K562 (cell line): ENCODE measurements at regions not wholly inside any gene's neighbourhood (a gene's known extent, or its start where the extent isn't known, plus 50 kb on each side); places are given as distances from the start of the nearest gene placed in this dataset.
A peak's percentile ranks its signal among the peaks of the same experiment; 100 is the strongest.

Experiments
- ATAC-seq: fragments of 200-7000 bp; cut with Tn5 transposase; 3 replicates; pipeline ENCODE4 v1.9.1; 2020; ENCODE audit warnings: moderate library complexity
- BruUV-seq: library from RNA; stranded (reverse); fragments of 400-500 nt; replicated peaks from 2 replicates; lab custom pipeline; 2021; lab: Mats Ljungman, UMichigan
- CTCF ChIA-PET: fragments of 300-600 bp; formaldehyde crosslinking; extraction: SDS; loops from one replicate; lab custom pipeline; 2021; ENCODE audit warnings: low intra/inter-chr PET ratio; lab: Yijun Ruan, JAX
- POLR2A ChIA-PET: fragments of 300-600, 350-650 bp; sonication (Branson Sonifier 250); formaldehyde crosslinking; extraction: SDS; loops from one replicate; lab custom pipeline; 2021; ENCODE audit warnings: antibody characterized with exemption, inconsistent platforms; lab: Yijun Ruan, JAX
- DNase-seq, 4 experiments: peaks; one replicate each; pipeline versions ENCODE4 v3.0.0 to v3.0.0-alpha.2; 2011 to 2018; ENCODE audit warnings: low spot score in 3 of 4, mixed read lengths in 3 of 4; ENCODE audit errors: extremely low read depth in 1 of 4
- FAIRE-seq: peaks from 2 replicates; lab custom pipeline; 2011; peaks lifted over from hg19 to GRCh38; lab: Jason Lieb, UNC
- H2AFZ ChIP-seq: 2 replicates; pipeline ENCODE4 v1.6.0; 2011; ENCODE audit warnings: low read depth, low read length, control low read depth, inconsistent platforms
- H3K27ac ChIP-seq: fragments of 200-600 bp; 3 replicates; pipeline ENCODE4 v1.8.0; 2011; ENCODE audit warnings: low read depth, mild to moderate bottlenecking, control low read depth, inconsistent platforms, low read length, moderate library complexity, mixed read lengths; ENCODE audit errors: extremely low read depth
- H3K27me3 ChIP-seq, 2 experiments: fragments of 300-600 bp in 1 of 2; 2 replicates in 1 of 2; 3 replicates in 1 of 2; pipeline versions ENCODE4 v1.6.0 to v1.8.0; 2011; ENCODE audit warnings: inconsistent platforms in 2 of 2, low read length in 2 of 2, mild to moderate bottlenecking in 1 of 2, mixed read lengths in 1 of 2, moderate library complexity in 1 of 2; ENCODE audit not compliant: control insufficient read depth in 2 of 2, insufficient read depth in 2 of 2
- H3K36me3 ChIP-seq: fragments of 300-600 bp; 3 replicates; pipeline ENCODE4 v1.8.0; 2011; ENCODE audit warnings: mild to moderate bottlenecking, low read length, inconsistent platforms; ENCODE audit not compliant: control insufficient read depth, insufficient read depth
- H3K4me1 ChIP-seq, 2 experiments: fragments of 200-600 bp in 1 of 2; replicated peaks in 1 of 2; 2 replicates in 1 of 2; 3 replicates in 1 of 2; pipeline versions ENCODE4 v1.5.1 to v1.8.0; 2011; ENCODE audit warnings: inconsistent platforms in 2 of 2, low read length in 2 of 2, mild to moderate bottlenecking in 1 of 2, mixed read lengths in 1 of 2, moderate library complexity in 1 of 2; ENCODE audit not compliant: control insufficient read depth in 2 of 2, insufficient read depth in 2 of 2
- H3K4me2 ChIP-seq: 2 replicates; pipeline ENCODE4 v1.6.1; 2011; ENCODE audit warnings: low read length, control low read depth, inconsistent platforms, mixed read lengths; ENCODE audit not compliant: insufficient read depth
- H3K4me3 ChIP-seq: fragments of 200-600 bp; sonication (generic), shearing (Covaris generic); 2 replicates; pipeline ENCODE4 v1.5.1; 2016; ENCODE audit warnings: control low read depth, inconsistent platforms
- H3K79me2 ChIP-seq: fragments of 200-600 bp; 3 replicates; pipeline ENCODE4 v1.8.0; 2011; ENCODE audit warnings: low read length, inconsistent platforms; ENCODE audit not compliant: control insufficient read depth, insufficient read depth
- H3K9ac ChIP-seq, 2 experiments: 2 replicates each; pipeline versions ENCODE4 v1.6.0 to v1.6.1; 2011; ENCODE audit warnings: low read depth in 2 of 2, low read length in 2 of 2, control low read depth in 1 of 2, inconsistent platforms in 1 of 2, mild to moderate bottlenecking in 1 of 2, mixed read lengths in 1 of 2; ENCODE audit not compliant: insufficient read depth in 1 of 2
- H3K9me1 ChIP-seq: one replicate; pipeline ENCODE4 v1.6.0; 2011; ENCODE audit warnings: inconsistent platforms, mild to moderate bottlenecking, low read length, moderate library complexity; ENCODE audit not compliant: control insufficient read depth, insufficient read depth
- H3K9me3 ChIP-seq: replicated peaks from 2 replicates; pipeline ENCODE4 v1.5.1; 2011; ENCODE audit warnings: low read depth, low read length, inconsistent platforms; ENCODE audit not compliant: control insufficient read depth, insufficient read depth
- H4K20me1 ChIP-seq: replicated peaks from 2 replicates; pipeline ENCODE4 v1.6.1; 2011; ENCODE audit warnings: low read length, inconsistent platforms, mixed read lengths; ENCODE audit not compliant: control insufficient read depth, insufficient read depth
- ASH1L ChIP-seq: fragments of 450-650 bp; IDR thresholded peaks from 2 replicates; pipeline ENCODE4 v1.6.1; 2018; ENCODE audit warnings: borderline replicate concordance, mild to moderate bottlenecking, low read depth; ENCODE audit not compliant: partially characterized antibody
- CHD2 ChIP-seq: IDR thresholded peaks from 2 replicates; pipeline ENCODE4 v1.6.1; 2011; ENCODE audit warnings: low read depth, low read length
- COPS2 ChIP-seq: fragments of 450-650 bp; conservative IDR thresholded peaks from 2 replicates; pipeline ENCODE4 v1.6.1; 2016; ENCODE audit warnings: mild to moderate bottlenecking, moderate library complexity
- MAFG ChIP-seq: fragments of 450-650 bp; conservative IDR thresholded peaks from 2 replicates; pipeline ENCODE4 v1.6.1; 2016; ENCODE audit warnings: missing genetic modification characterization, missing compliant biosample characterization
- ZBTB34 ChIP-seq: fragments of 250-450 bp; sonication (Bioruptor Pico); IDR thresholded peaks from 2 replicates; pipeline ENCODE4 v1.8.0; 2021; ENCODE audit warnings: mild to moderate bottlenecking, moderate library complexity
- ZNF551 ChIP-seq: fragments of 250-450 bp; sonication (Bioruptor Pico); IDR thresholded peaks from 2 replicates; pipeline ENCODE4 v1.5.0; 2021; ENCODE audit warnings: mild to moderate bottlenecking, moderate library complexity
- WGBS: fragments of 100-300 bp; shearing (Covaris generic); methylation state at CpG from one replicate; pipeline ENCODE4 v1.1.6; 2016; ENCODE audit warnings: low coverage, mixed read lengths; ENCODE audit not compliant: insufficient coverage; ENCODE audit errors: missing lambda C conversion rate; 5-methylcytosine and 5-hydroxymethylcytosine counted together
- in situ Hi-C: fragments of 300-500 bp; cut with MboI; formaldehyde crosslinking; loops from 4 replicates; pipeline ENCODE4 v1.15.0; 2018; ENCODE audit warnings: inconsistent platforms, mixed read lengths
- intact Hi-C: fragments of 100-400 bp; cut with micrococcal nuclease; formaldehyde crosslinking; loops from 2 replicates; pipeline ENCODE4 v1.14.2; 2022

DNA sequence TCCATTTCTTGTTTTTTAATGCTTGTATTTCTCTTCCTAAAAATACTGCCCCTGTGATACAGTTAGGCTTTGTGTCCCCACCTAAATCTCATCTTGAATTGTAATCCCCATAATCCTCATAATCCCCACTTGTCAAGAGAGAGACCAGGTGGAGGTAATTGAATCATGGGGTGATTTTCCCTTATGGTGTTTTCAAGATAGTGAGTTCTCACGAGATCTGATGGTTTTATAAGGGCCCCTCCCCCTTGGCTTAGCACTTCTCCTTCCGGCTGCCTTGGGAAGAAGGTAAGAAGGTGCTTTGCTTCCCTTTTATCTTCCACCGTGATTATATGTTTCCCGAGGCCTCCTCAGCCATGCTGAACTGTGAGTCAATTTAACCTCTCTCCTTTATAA lies 227.4 kb downstream of the MAN2A1 start:
- WGBS: 3% methylated on average over 4 of the region's 4 CpGs
- BruUV-seq: no TSS peak
- TF ChIP-seq CHD2: peak; percentile 55
- no peak for TF ChIP-seq ZBTB34 (CRISPR knock-in tag)
- no peak for TF ChIP-seq MAFG (tag)
- no peak for TF ChIP-seq COPS2
- TF ChIP-seq ASH1L: no peak
- TF ChIP-seq ZNF551 (CRISPR knock-in tag): no peak
- Histone ChIP-seq H3K9me3 (no peaks in the 10 kb centered on the region), H3K4me3 (no peak overlapping the region), H3K4me1 (no peaks in the 10 kb centered on the region), H3K79me2 (no peaks in the 10 kb centered on the region), H3K36me3 (no peaks in the 10 kb centered on the region), H3K9me1 (no peaks in the 10 kb centered on the region), H3K27ac (no peak overlapping the region), H4K20me1 (no peaks in the 10 kb centered on the region), H3K27me3 (no peaks in the 10 kb centered on the region; a peak in 2 of 5 replicates), H3K4me2 (no peak overlapping the region), H3K9ac (no peak overlapping the region), H2AFZ (no peak overlapping the region)
- intact Hi-C loops: no loop called here
- in situ Hi-C loops: no loop called here
- no peak for ATAC-seq
- POLR2A ChIA-PET: no interaction called here
- no peak for FAIRE-seq
- DNase-seq: no peak
- CTCF ChIA-PET: no interaction called here
